A549 (cell line): ENCODE measurements at regions not wholly inside any gene's neighbourhood (a gene's known extent, or its start where the extent isn't known, plus 50 kb on each side); places are given as distances from the start of the nearest gene placed in this dataset.

ENCODE experiments used
- ATAC-seq, 2 experiments: fragments of 200-7000 bp in 1 of 2; fragments of >200 bp in 1 of 2; cut with Nextera tagmentation in 1 of 2; cut with Tn5 transposase in 1 of 2; 3 replicates each; pipeline versions ENCODE4 v1.8.0 to v1.9.1; 2018 to 2020; ENCODE audit warnings: mild to moderate bottlenecking in 1 of 2, moderate library complexity in 1 of 2
- CTCF ChIA-PET: fragments of 300-600 bp; sonication (Branson Sonifier 250); formaldehyde crosslinking; extraction: SDS; loops from one replicate; lab custom pipeline; 2021; ENCODE audit warnings: antibody characterized with exemption, inconsistent platforms; lab: Yijun Ruan, JAX
- POLR2A ChIA-PET: fragments of 350-600 bp; formaldehyde crosslinking; extraction: SDS; loops from one replicate; lab custom pipeline; 2021; ENCODE audit warnings: antibody characterized with exemption, inconsistent platforms; lab: Yijun Ruan, JAX
- DNase-seq, 2 experiments: peaks; one replicate each; pipeline versions ENCODE4 v3.0.0 to v3.0.0-alpha.2; 2011 to 2016; ENCODE audit warnings: low read depth in 1 of 2, low spot score in 1 of 2
- FAIRE-seq: peaks from 2 replicates; lab custom pipeline; 2011; peaks lifted over from hg19 to GRCh38; lab: Jason Lieb, UNC
- H3K27ac ChIP-seq, 2 experiments: fragments of >200 bp; sonication (Bioruptor Twin); formaldehyde crosslinking; 3 replicates each; pipeline ENCODE4 v1.5.1; 2016 to 2017
- H3K4me1 ChIP-seq: fragments of >200 bp; sonication (Bioruptor Twin); formaldehyde crosslinking; 3 replicates; pipeline ENCODE4 v1.6.1; 2016
- H3K4me2 ChIP-seq: fragments of >200 bp; sonication (Bioruptor Twin); formaldehyde crosslinking; 3 replicates; pipeline ENCODE4 v1.6.1; 2016
- H3K4me3 ChIP-seq: fragments of >200 bp; sonication (Bioruptor Twin); formaldehyde crosslinking; 3 replicates; pipeline ENCODE4 v1.5.1; 2016
- H3K9me3 ChIP-seq: fragments of >200 bp; sonication (Bioruptor Twin); formaldehyde crosslinking; 3 replicates; pipeline ENCODE4 v1.6.1; 2016
- ATOH8 ChIP-seq: fragments of 250-450 bp; sonication (Bioruptor Pico); IDR thresholded peaks from 2 replicates; pipeline ENCODE4 v1.5.0; 2020; ENCODE audit warnings: low read depth, mild to moderate bottlenecking, moderate library complexity
- BHLHE40 ChIP-seq: IDR thresholded peaks from 2 replicates; pipeline ENCODE4 v1.6.1; 2012; ENCODE audit warnings: low read depth, low read length, inconsistent platforms
- CBX2 ChIP-seq: fragments of 200-600 bp; sonication (generic); IDR thresholded peaks from 2 replicates; pipeline ENCODE4 v1.6.1; 2016; ENCODE audit warnings: low read depth, mild to moderate bottlenecking, borderline replicate concordance
- CBX8 ChIP-seq: fragments of 200-600 bp; sonication (generic); IDR thresholded peaks from 2 replicates; pipeline ENCODE4 v1.6.1; 2016
- EP300 ChIP-seq, 2 experiments: fragments of >200 bp; sonication (Bioruptor Twin); formaldehyde crosslinking; IDR thresholded peaks; 2 replicates in 1 of 2; 3 replicates in 1 of 2; pipeline ENCODE4 v1.6.1; 2016 to 2017
- FOSB ChIP-seq: fragments of 250-450 bp; sonication (Bioruptor Pico); IDR thresholded peaks from 2 replicates; pipeline ENCODE4 v1.5.0; 2020; ENCODE audit warnings: mild to moderate bottlenecking, moderate library complexity
- FOSL2 ChIP-seq, 2 experiments: fragments of 450-650 bp in 1 of 2; fragments of >200 bp in 1 of 2; sonication (Bioruptor Twin) in 1 of 2; formaldehyde crosslinking; IDR thresholded peaks; 2 replicates each; pipeline versions ENCODE4 v1.5.0 to v1.6.1; 2016 to 2020; ENCODE audit warnings: mild to moderate bottlenecking in 1 of 2, moderate library complexity in 1 of 2
- GATA3 ChIP-seq: IDR thresholded peaks from 2 replicates; pipeline ENCODE4 v1.6.1; 2012; ENCODE audit warnings: borderline replicate concordance
- HOXB5 ChIP-seq: fragments of 250-450 bp; sonication (Bioruptor Pico); IDR thresholded peaks from 2 replicates; pipeline ENCODE4 v1.5.0; 2020; ENCODE audit warnings: mild to moderate bottlenecking, moderate library complexity
- MAX ChIP-seq: IDR thresholded peaks from 2 replicates; pipeline ENCODE4 v1.6.1; 2012
- MYC ChIP-seq: IDR thresholded peaks from 2 replicates; pipeline ENCODE4 v1.6.1; 2012; ENCODE audit warnings: mild to moderate bottlenecking, inconsistent platforms, low read length, improper control_type of control experiment, borderline replicate concordance
- NPAS2 ChIP-seq: fragments of 250-450 bp; sonication (Bioruptor Pico); IDR thresholded peaks from 2 replicates; pipeline ENCODE4 v1.8.0; 2022; ENCODE audit warnings: mild to moderate bottlenecking, moderate library complexity, borderline replicate concordance
- PHF8 ChIP-seq: fragments of 200-600 bp; sonication (generic); IDR thresholded peaks from 2 replicates; pipeline ENCODE4 v1.6.1; 2016; ENCODE audit warnings: low read depth, mild to moderate bottlenecking, antibody characterized with exemption, moderate library complexity, borderline replicate concordance
- POLR2AphosphoS2 ChIP-seq: conservative IDR thresholded peaks from 2 replicates; pipeline ENCODE4 v1.6.1; 2012; ENCODE audit warnings: low read length, improper control_type of control experiment, inconsistent platforms
- RARB ChIP-seq: fragments of 250-450 bp; sonication (Bioruptor Pico); IDR thresholded peaks from 2 replicates; pipeline ENCODE4 v1.8.0; 2021; ENCODE audit warnings: mild to moderate bottlenecking, moderate library complexity
- RFX5 ChIP-seq: fragments of 450-650 bp; IDR thresholded peaks from 2 replicates; pipeline ENCODE4 v1.7.1; 2014; ENCODE audit warnings: antibody characterized with exemption, mild to moderate bottlenecking, moderate library complexity
- RNF2 ChIP-seq: fragments of 200-600 bp; sonication (generic); IDR thresholded peaks from 2 replicates; pipeline ENCODE4 v1.6.1; 2016; ENCODE audit warnings: low read depth, mild to moderate bottlenecking, antibody characterized with exemption, moderate library complexity, borderline replicate concordance
- SREBF2 ChIP-seq: fragments of 450-650 bp; IDR thresholded peaks from 2 replicates; pipeline ENCODE4 v1.6.1; 2014; ENCODE audit warnings: mild to moderate bottlenecking, moderate library complexity
- TP53 ChIP-seq: fragments of 250-450 bp; sonication (Bioruptor Pico); IDR thresholded peaks from 2 replicates; pipeline ENCODE4 v1.5.0; 2021; ENCODE audit warnings: mild to moderate bottlenecking, moderate library complexity
- ZC3H11A ChIP-seq: fragments of 450-650 bp; IDR thresholded peaks from 2 replicates; pipeline ENCODE4 v1.6.1; 2014; ENCODE audit warnings: antibody characterized with exemption, mild to moderate bottlenecking
- ZFP36 ChIP-seq: fragments of 450-650 bp; IDR thresholded peaks from 2 replicates; pipeline ENCODE4 v1.6.1; 2014; ENCODE audit warnings: borderline replicate concordance; ENCODE audit not compliant: partially characterized antibody
- ZNF302 ChIP-seq: fragments of 250-450 bp; sonication (Bioruptor Pico); IDR thresholded peaks from 2 replicates; pipeline ENCODE4 v1.9.0; 2021; ENCODE audit warnings: inconsistent platforms, mild to moderate bottlenecking, moderate library complexity
- ZSCAN20 ChIP-seq: fragments of 250-450 bp; sonication (Bioruptor Pico); IDR thresholded peaks from 2 replicates; pipeline ENCODE4 v1.8.0; 2022; ENCODE audit warnings: mild to moderate bottlenecking, moderate library complexity
- WGBS: methylation state at CpG from one replicate; pipeline ENCODE4 v1.1.6; 2017; ENCODE audit errors: missing lambda C conversion rate; 5-methylcytosine and 5-hydroxymethylcytosine counted together

- no peak for ATAC-seq
- Histone ChIP-seq H3K4me2 (no peak overlapping the region), H3K4me3 (no peak overlapping the region), H3K4me1 (peaks cover 5% of the 10 kb centered on the region; the same call in 1 of the 3 replicates), H3K27ac (no peak overlapping the region), H3K9me3 (no peaks in the 10 kb centered on the region)
- no peak for DNase-seq
- CTCF ChIA-PET, result no interaction called here
- POLR2A ChIA-PET, result no interaction called here
- TF ChIP-seq MYC, result no peak
- TF ChIP-seq FOSB, result no peak
- TF ChIP-seq ZFP36, result no peak
- no peak for TF ChIP-seq HOXB5 (CRISPR knock-in tag)
- no peak for TF ChIP-seq ZNF302 (CRISPR knock-in tag)
- no peak for TF ChIP-seq PHF8
- TF ChIP-seq ZSCAN20 (CRISPR knock-in tag), result no peak
- no peak for TF ChIP-seq GATA3
- TF ChIP-seq POLR2AphosphoS2, result no peak
- no peak for TF ChIP-seq CBX2
- TF ChIP-seq ZC3H11A, result no peak
- no peak for TF ChIP-seq FOSL2 (IDR thresholded peaks at IDR 0.05)
- no peak for TF ChIP-seq FOSL2 (CRISPR knock-in tag; IDR thresholded peaks at IDR 0.05)
- no peak for FAIRE-seq
- WGBS, result 55% methylated on average over 4 of the region's 4 CpGs
These were observed 164.6 kb downstream of the TNFSF13B start for GRCh38 chr13:108433976-108434755.

- ChIA-PET POLR2A (no interaction called here), CTCF (no interaction called here)
- no peak for ATAC-seq
- peaks cover 5% of the 10 kb centered on the region; the same call in 1 of the 3 replicates for H3K4me1 ChIP-seq
- no peak for TF ChIP-seq ATOH8 (CRISPR knock-in tag)
- no peak for TF ChIP-seq BHLHE40
- no peak for TF ChIP-seq FOSL2 (IDR thresholded peaks at IDR 0.05)
- no peak for TF ChIP-seq FOSL2 (CRISPR knock-in tag; IDR thresholded peaks at IDR 0.05)
- no peak for TF ChIP-seq ZC3H11A
- TF ChIP-seq RNF2, result no peak
- no peak for TF ChIP-seq TP53
- TF ChIP-seq ZNF302 (CRISPR knock-in tag), result no peak
- no peak for TF ChIP-seq EP300 (IDR thresholded peaks at IDR 0.05)
- no peak for TF ChIP-seq RFX5
- no peak for TF ChIP-seq RARB
- TF ChIP-seq SREBF2, result no peak
- TF ChIP-seq ZSCAN20 (CRISPR knock-in tag), result no peak
- TF ChIP-seq NPAS2 (CRISPR knock-in tag), result no peak
- no peak for TF ChIP-seq MAX
- no peak for TF ChIP-seq FOSB
- TF ChIP-seq CBX8, result no peak
- no peak for TF ChIP-seq POLR2AphosphoS2
- no peaks in the 10 kb centered on the region for H3K9me3 ChIP-seq
- no peak overlapping the region for H3K27ac ChIP-seq
- no peak for FAIRE-seq
- no peak overlapping the region for H3K4me2 ChIP-seq
- WGBS, result 54% methylated on average over 5 of the region's 5 CpGs
- no peak overlapping the region for H3K4me3 ChIP-seq
- no peak for DNase-seq
These were observed 166.1 kb downstream of the TNFSF13B start for GRCh38 chr13:108435393-108436149.
